ENCODE measurements at regions not wholly inside any gene's neighbourhood (a gene's known extent, or its start where the extent isn't known, plus 50 kb on each side); places are given as distances from the start of the nearest gene placed in this dataset.

DNA sequence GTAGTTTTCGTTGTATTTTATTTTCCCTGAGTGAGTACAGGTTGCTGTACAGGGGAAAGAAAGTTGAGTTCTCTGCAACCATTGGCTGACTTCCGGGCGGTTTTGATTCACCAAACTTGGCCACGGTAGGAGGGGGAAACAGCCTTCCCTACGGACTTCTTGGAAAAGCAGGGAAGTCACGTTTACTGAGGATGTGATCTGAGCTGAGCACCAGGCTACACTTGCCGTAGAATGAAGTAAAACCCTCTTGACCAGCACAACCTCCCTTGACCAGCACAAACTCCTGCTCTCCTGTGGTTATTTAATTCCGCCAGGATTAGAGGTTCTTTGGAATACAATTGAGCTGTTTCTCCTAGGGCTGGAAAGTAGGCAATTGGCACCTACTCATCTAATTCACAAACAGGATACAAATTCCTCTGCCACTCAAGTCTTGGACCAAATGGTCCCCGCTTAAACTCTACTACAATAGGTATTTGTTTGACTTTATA, 242.0 kb upstream of the RBFOX1 start:
- DNase-seq, result no peak

DNA sequence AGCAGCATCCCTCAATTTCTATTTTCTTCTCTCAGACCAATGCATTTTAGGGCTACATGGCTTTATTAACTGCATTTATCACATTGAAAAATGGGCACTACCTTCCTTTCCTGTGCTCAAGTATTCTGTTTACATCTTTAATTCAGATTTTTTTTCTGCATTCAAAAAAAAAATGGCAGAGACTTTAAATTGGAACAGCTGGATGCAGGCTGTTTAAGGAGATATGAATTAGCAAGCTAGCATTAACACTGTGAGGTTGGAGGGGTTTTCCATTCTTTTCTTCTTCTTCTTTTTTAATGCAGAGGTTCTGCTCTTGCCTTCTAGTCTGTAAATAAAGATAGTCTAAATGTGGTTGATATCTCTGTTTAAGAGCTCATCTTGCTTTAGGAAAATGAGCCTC, 242.9 kb upstream of the RBFOX1 start:
- DNase-seq, result no peak

DNA sequence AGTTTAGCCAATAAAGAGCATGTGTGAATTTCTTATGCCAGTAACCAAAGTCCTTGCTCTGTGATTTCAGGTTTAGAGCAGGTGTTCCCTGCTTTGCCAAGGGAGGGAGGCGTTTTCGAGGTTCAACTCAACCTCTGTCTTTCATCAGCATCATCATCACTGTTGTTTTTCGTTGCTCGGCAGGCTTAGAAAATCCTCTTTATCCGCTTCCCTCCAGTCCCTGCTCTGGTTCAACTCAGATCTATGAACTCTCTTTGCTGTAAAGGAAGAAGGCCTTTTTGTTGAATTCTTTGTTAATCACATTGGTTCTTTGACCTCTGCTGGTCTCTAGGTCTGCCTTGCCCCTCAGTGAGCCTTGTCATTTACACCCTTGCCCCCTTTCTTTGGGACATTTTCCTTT, 243.9 kb upstream of the RBFOX1 start:
- DNase-seq, result no peak

- peak; percentile 53 for DNase-seq
Measured at GRCh38 chr16:7086822-7087616, 245.6 kb upstream of the RBFOX1 start.

DNA sequence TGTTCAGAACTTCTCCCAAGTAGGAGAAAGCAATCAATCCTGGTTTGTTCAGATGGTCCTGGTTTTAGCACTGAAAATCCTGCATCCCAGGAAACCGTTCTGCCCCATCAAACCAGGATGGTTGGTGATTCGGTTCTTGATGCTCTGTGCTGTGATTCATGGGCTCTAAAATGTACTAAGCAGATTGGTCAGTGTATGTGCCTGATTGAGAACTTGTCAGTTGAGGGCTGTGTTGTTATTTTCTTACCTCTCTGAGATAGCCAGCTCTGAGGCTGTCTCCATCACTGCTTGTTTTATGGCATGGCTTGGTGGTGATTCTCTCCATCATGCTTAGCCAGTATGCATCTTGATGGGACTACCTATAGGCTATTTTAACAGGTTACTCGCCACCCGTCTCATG, 246.9 kb upstream of the RBFOX1 start:
- no peak for DNase-seq

- no peak for DNase-seq
Measured at GRCh38 chr16:7083096-7083495, 249.5 kb upstream of the RBFOX1 start.

DNA sequence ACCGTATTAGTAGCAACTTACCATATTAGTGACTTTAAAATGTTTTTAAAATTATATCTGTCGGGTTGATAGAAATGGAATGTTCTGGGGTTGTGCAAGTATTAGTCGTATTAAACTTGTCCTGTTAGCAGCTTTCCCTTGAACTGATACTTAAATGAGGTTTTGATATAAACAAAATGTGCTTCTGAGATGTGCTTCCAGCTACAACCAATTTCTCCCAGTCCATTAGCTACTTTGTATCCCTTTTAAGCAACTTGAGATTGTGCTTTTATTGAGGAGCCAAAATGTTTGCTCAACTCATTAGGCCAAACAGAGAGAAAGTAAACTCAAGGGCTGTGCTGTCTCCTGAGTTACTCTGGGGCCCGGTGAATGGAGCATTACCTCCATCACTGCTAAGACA, 255.0 kb upstream of the RBFOX1 start:
- no peak for DNase-seq

GRCh38 chr16:7074715-7075114, 257.9 kb upstream of the RBFOX1 start:
- no peak for DNase-seq

- DNase-seq, result no peak
Measured at GRCh38 chr16:7057458-7057857, 275.2 kb upstream of the RBFOX1 start.

GRCh38 chr16:7055443-7055842, 277.2 kb upstream of the RBFOX1 start:
- DNase-seq, result no peak

GRCh38 chr16:7051591-7052349, 280.9 kb upstream of the RBFOX1 start:
- DNase-seq, result no peak

- no peak for DNase-seq
Measured at GRCh38 chr16:7044331-7044730, 288.3 kb upstream of the RBFOX1 start.

GRCh38 chr16:7038475-7038874, 294.2 kb upstream of the RBFOX1 start:
- DNase-seq, result no peak

GRCh38 chr16:7037495-7037894, 295.1 kb upstream of the RBFOX1 start:
- DNase-seq, result no peak

- DNase-seq, result no peak
Measured at GRCh38 chr16:7031031-7031430, 301.6 kb upstream of the RBFOX1 start.

GRCh38 chr16:7027401-7027800, 305.2 kb upstream of the RBFOX1 start:
- no peak for DNase-seq

DNA sequence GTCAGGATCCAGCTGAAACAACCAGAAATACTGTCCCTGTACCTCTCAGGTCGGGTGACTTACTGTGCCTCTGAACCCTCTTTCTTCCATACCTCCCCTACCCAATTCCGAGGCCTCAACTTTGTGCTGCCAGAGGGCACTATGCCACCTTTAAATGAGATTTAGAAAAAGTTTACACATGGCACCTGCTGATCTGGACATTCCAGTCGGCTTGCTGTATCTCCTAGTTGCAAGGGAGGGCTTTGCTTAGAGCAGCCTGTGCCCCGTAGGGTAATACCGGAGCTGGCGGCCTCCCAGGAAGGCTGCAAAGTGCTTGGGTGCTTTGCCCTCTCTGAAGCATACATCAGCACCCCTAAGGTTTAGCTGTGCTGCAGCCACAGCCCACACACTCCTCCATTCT, 306.0 kb upstream of the RBFOX1 start:
- DNase-seq, result no peak

DNA sequence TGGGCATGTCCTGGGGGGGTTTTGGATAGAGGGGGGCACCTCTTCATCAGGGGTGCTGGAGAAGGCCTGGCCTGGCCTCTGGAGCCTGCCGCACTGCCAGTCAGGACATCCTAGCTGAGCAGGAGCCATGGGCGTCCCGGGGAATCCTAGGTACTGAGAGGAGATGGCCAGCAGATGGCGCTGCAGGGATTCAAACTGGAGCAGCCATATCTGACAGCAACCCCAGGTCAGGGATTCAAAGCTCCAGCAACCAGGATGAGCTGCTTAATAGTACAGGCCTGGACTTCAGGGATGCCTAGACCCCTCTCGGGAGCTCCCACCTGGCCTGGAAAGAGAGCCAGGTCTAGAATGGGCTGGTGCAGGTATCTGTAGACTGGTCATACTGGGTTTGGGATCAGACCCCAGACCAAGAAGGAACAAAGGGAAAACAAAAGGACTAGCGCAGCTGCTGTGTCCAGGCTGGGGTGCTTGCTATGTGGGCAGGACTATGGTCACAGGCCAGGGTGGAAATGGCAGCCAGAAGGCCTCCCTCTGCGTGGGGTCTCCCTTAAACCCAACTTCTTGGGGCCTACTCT, 306.9 kb upstream of the RBFOX1 start:
- DNase-seq, result peak; percentile 39

- no peak for DNase-seq
Measured at GRCh38 chr16:7021653-7022275, 310.9 kb upstream of the RBFOX1 start.

- no peak for DNase-seq
Measured at GRCh38 chr16:7017006-7017662, 315.5 kb upstream of the RBFOX1 start.

- DNase-seq, result no peak
Measured at GRCh38 chr16:7014756-7015155, 317.9 kb upstream of the RBFOX1 start.

GRCh38 chr16:7013990-7014389, 318.7 kb upstream of the RBFOX1 start:
- no peak for DNase-seq

DNA sequence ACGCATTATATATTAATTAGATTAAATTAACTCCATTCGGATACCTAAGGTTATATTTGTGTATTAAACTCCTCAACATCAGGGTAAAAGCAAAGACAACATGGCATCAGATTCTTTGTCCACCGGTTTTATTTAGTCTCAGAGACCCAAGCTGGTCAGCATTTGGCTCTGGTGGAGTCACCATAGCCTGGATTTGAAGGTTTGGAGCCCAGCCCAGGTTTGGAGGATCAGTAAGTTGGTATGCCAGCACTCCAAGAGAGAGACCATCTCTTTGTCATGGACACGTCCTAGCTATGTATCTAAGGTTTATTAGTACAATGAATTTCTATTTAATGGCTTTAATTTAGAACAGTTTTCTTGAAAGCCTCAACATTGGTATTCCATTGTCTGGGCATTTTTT, 328.4 kb upstream of the RBFOX1 start:
- DNase-seq, result no peak

Measured in COR-L47 (cell line).